ENCODE measurements at regions not wholly inside any gene's neighbourhood (a gene's known extent, or its start where the extent isn't known, plus 50 kb on each side); places are given as distances from the start of the nearest gene placed in this dataset.
A peak's percentile ranks its signal among the peaks of the same experiment; 100 is the strongest.

- TF ChIP-seq, protein P1, sequence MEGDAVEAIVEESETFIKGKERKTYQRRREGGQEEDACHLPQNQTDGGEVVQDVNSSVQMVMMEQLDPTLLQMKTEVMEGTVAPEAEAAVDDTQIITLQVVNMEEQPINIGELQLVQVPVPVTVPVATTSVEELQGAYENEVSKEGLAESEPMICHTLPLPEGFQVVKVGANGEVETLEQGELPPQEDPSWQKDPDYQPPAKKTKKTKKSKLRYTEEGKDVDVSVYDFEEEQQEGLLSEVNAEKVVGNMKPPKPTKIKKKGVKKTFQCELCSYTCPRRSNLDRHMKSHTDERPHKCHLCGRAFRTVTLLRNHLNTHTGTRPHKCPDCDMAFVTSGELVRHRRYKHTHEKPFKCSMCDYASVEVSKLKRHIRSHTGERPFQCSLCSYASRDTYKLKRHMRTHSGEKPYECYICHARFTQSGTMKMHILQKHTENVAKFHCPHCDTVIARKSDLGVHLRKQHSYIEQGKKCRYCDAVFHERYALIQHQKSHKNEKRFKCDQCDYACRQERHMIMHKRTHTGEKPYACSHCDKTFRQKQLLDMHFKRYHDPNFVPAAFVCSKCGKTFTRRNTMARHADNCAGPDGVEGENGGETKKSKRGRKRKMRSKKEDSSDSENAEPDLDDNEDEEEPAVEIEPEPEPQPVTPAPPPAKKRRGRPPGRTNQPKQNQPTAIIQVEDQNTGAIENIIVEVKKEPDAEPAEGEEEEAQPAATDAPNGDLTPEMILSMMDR (IDR thresholded peaks at IDR 0.05; ENCODE audit: unreplicated experiment), result no peak
- Mint-ChIP-seq H3K36me3 (ENCODE audit: insufficient read depth, unreplicated experiment) (no peaks in the 10 kb centered on the region), H3K4me3 (ENCODE audit: unreplicated experiment) (no peak overlapping the region), H3K9me3 (ENCODE audit: unreplicated experiment) (no peaks in the 10 kb centered on the region), H3K27me3 (ENCODE audit: insufficient read depth, unreplicated experiment) (no peaks in the 10 kb centered on the region), H3K27ac (ENCODE audit: low read depth, unreplicated experiment) (no peak overlapping the region), H3K4me1 (ENCODE audit: insufficient read depth, unreplicated experiment) (no peaks in the 10 kb centered on the region)
- ChIA-PET CTCF (no interaction called here), POLR2A (interaction anchor here (0.8 kb wide), 1 partner anchor 578 kb away, joined by 3 read pairs; no protein-coding TSS in a partner anchor)
- intact Hi-C loops (cut with micrococcal nuclease), result no loop called here
- DNase-seq (ENCODE audit: unreplicated experiment), result no peak
- BruUV-seq (replicated peaks), result no TSS peak
Measured at GRCh38 chr3:89699229-89699628, 591.8 kb downstream of the EPHA3 start.

- POLR2A ChIA-PET, result interaction anchor here (0.8 kb wide), 1 partner anchor 578 kb away, joined by 3 read pairs; no protein-coding TSS in a partner anchor
- TF ChIP-seq, protein P1 (IDR thresholded peaks at IDR 0.05; ENCODE audit: unreplicated experiment), result no peak
- no TSS peak for BruUV-seq (replicated peaks)
- intact Hi-C loops (cut with micrococcal nuclease), result no loop called here
- Mint-ChIP-seq H3K9me3 (ENCODE audit: unreplicated experiment) (no peaks in the 10 kb centered on the region), H3K4me1 (ENCODE audit: insufficient read depth, unreplicated experiment) (no peaks in the 10 kb centered on the region), H3K27ac (ENCODE audit: low read depth, unreplicated experiment) (no peak overlapping the region), H3K36me3 (ENCODE audit: insufficient read depth, unreplicated experiment) (no peaks in the 10 kb centered on the region), H3K4me3 (ENCODE audit: unreplicated experiment) (no peak overlapping the region), H3K27me3 (ENCODE audit: insufficient read depth, unreplicated experiment) (no peaks in the 10 kb centered on the region)
- DNase-seq (ENCODE audit: unreplicated experiment), result peak; percentile 6
- CTCF ChIA-PET, result no interaction called here
Measured at GRCh38 chr3:89699771-89700170, 592.4 kb downstream of the EPHA3 start.

DNA sequence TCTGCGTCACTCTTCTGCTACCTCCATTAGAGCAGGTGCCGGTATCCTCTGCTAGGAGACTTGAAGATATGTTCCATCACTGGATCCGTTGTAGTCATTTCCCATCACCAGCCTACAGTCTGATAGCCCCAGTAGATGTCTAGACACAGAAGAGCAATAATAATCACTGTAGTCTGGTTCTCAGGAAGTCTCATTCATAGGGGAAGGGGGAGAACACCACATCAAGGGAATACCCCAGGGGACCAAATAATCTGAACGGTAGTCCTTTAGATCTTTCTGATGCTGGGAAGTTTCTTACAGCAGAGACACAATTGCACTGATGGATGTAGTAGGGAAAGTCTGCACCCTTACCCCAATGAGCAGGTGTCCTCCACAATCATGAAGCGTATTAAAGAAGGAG, 595.0 kb downstream of the EPHA3 start:
- no TSS peak for BruUV-seq (replicated peaks)
- CTCF ChIA-PET, result no interaction called here

GRCh38 chr3:89713196-89713595, 605.8 kb downstream of the EPHA3 start:
- Mint-ChIP-seq H3K4me3 (ENCODE audit: unreplicated experiment) (no peak overlapping the region), H3K4me1 (ENCODE audit: insufficient read depth, unreplicated experiment) (no peaks in the 10 kb centered on the region), H3K27ac (ENCODE audit: low read depth, unreplicated experiment) (no peak overlapping the region), H3K36me3 (ENCODE audit: insufficient read depth, unreplicated experiment) (no peaks in the 10 kb centered on the region), H3K27me3 (ENCODE audit: insufficient read depth, unreplicated experiment) (no peaks in the 10 kb centered on the region), H3K9me3 (ENCODE audit: unreplicated experiment) (peaks cover 20% of the 10 kb centered on the region)
- POLR2A ChIA-PET, result no interaction called here
- TF ChIP-seq, protein P1 (IDR thresholded peaks at IDR 0.05; ENCODE audit: unreplicated experiment), result no peak
- CTCF ChIA-PET, result interaction anchor here (0.8 kb wide), 1 partner anchor 12 kb away, joined by 3 read pairs; no protein-coding TSS in a partner anchor
- DNase-seq (ENCODE audit: unreplicated experiment), result no peak
- intact Hi-C loops (cut with micrococcal nuclease), result no loop called here
- no TSS peak for BruUV-seq (replicated peaks)

More for the DNA sequence above, 595.0 kb downstream of the EPHA3 start:
- Mint-ChIP-seq H3K9me3 (ENCODE audit: unreplicated experiment) (peaks cover 7% of the 10 kb centered on the region), H3K4me3 (ENCODE audit: unreplicated experiment) (no peak overlapping the region), H3K27ac (ENCODE audit: low read depth, unreplicated experiment) (no peak overlapping the region), H3K36me3 (ENCODE audit: insufficient read depth, unreplicated experiment) (no peaks in the 10 kb centered on the region), H3K27me3 (ENCODE audit: insufficient read depth, unreplicated experiment) (no peaks in the 10 kb centered on the region), H3K4me1 (ENCODE audit: insufficient read depth, unreplicated experiment) (no peaks in the 10 kb centered on the region)
- TF ChIP-seq, protein P1 (IDR thresholded peaks at IDR 0.05; ENCODE audit: unreplicated experiment), result no peak
- POLR2A ChIA-PET, result no interaction called here
- no peak for DNase-seq (ENCODE audit: unreplicated experiment)
- intact Hi-C loops (cut with micrococcal nuclease), result no loop called here
